ENCODE measurements at regions not wholly inside any gene's neighbourhood (a gene's known extent, or its start where the extent isn't known, plus 50 kb on each side); places are given as distances from the start of the nearest gene placed in this dataset.

DNA sequence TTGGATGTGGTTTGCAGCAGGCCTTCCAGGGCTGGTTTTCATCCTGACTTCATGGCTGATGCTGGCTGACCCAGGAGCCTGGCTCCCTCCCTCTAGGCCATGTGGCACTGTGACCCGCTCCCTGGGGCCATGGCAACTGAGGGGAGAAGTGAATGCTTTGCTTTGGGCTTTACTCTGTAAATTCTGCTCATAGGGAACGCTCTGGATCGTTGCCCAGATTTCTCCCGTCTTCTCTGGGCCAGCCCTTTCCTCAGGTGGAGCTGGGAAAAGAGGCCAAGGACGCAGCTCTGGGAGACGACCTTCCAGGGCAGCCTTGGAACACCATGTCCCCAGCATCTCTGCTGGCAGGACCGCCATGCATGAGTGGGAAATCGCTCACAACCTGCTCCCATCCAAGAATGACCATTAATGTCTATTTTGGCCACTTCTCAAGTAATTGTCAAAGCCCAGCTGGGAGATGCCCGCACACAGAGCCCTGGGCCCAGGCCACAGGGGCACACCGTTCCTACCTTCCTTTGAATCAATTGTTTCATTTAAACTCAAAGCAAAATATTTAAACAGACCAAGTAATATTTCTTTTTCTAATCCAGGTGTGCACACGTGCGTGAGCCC, 321.8 kb downstream of the TEX29 start:
- no peak overlapping the region for H3K4me3 ChIP-seq (ENCODE audit: low read depth, poor library complexity, severe bottlenecking)
- peak in 1 of 2 donors; percentile 75 for DNase-seq (ENCODE audit: low spot score in 2 of 2)
- intact Hi-C loops (cut with DNase I; ENCODE audit: low total_unique reads): no loop called here
- no peak for TF ChIP-seq POLR2A (IDR thresholded peaks at IDR 0.05)
- TF ChIP-seq, protein P1, sequence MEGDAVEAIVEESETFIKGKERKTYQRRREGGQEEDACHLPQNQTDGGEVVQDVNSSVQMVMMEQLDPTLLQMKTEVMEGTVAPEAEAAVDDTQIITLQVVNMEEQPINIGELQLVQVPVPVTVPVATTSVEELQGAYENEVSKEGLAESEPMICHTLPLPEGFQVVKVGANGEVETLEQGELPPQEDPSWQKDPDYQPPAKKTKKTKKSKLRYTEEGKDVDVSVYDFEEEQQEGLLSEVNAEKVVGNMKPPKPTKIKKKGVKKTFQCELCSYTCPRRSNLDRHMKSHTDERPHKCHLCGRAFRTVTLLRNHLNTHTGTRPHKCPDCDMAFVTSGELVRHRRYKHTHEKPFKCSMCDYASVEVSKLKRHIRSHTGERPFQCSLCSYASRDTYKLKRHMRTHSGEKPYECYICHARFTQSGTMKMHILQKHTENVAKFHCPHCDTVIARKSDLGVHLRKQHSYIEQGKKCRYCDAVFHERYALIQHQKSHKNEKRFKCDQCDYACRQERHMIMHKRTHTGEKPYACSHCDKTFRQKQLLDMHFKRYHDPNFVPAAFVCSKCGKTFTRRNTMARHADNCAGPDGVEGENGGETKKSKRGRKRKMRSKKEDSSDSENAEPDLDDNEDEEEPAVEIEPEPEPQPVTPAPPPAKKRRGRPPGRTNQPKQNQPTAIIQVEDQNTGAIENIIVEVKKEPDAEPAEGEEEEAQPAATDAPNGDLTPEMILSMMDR (IDR thresholded peaks at IDR 0.05): no peak
- WGBS, 2 donors: 62 to 64% methylated on average over 12 of the region's 12 CpGs

DNA sequence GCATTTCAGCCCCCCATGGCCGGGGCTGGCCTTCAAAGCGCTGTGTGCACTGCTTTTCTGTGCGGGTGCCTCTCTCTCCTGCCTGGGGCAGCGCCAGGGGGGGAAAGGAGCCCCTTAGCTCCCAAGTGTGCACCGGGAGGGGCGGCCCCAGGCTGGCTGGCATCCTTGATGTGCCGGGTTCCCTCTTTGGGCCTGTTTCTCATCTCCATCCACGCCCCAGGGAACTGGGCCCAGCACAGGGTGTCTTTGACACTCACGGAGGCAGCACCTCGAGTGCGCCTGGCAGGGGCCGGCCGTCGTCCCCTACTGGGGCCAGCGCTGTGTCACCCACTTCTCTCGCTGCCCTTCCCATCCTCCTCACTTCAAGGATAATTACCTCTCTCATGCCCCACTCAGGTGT, 324.3 kb downstream of the TEX29 start:
- intact Hi-C loops (cut with DNase I; ENCODE audit: low total_unique reads): no loop called here
- no peak overlapping the region for H3K4me3 ChIP-seq (ENCODE audit: low read depth, poor library complexity, severe bottlenecking)
- WGBS, 2 donors: 83 to 84% methylated on average over 16 of the region's 16 CpGs
- TF ChIP-seq, protein P1 (IDR thresholded peaks at IDR 0.05): no peak
- no peak for TF ChIP-seq POLR2A (IDR thresholded peaks at IDR 0.05)
- DNase-seq (ENCODE audit: low spot score in 2 of 2): peak in 1 of 2 donors; percentile 78

DNA sequence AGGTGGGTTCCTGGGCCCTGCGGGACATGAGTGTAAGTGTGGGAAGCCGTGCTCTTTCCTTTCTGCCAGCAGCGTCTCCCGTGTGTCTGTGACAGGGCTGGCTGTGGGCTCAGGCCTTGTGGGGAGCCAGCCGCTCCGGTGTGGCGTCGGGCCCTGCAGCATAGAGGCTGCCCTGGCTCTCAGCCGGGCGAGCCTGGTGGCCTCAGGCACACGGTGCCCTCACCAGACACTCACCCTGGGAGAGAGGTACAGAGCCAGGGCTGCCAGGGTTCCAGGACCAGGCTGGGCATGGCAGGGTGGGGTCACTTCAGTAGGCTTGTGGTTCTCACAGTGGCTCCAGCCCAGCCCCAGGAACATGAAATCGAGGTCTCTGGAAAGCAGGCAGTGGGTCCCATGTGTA, 324.8 kb downstream of the TEX29 start:
- WGBS, 2 donors: 85 to 88% methylated on average over 12 of the region's 12 CpGs
- intact Hi-C loops (cut with DNase I; ENCODE audit: low total_unique reads): no loop called here
- no peak for TF ChIP-seq POLR2A (IDR thresholded peaks at IDR 0.05)
- TF ChIP-seq, protein P1 (IDR thresholded peaks at IDR 0.05): no peak
- no peak overlapping the region for H3K4me3 ChIP-seq (ENCODE audit: low read depth, poor library complexity, severe bottlenecking)
- peak in 1 of 2 donors; percentile 43 for DNase-seq (ENCODE audit: low spot score in 2 of 2)

DNA sequence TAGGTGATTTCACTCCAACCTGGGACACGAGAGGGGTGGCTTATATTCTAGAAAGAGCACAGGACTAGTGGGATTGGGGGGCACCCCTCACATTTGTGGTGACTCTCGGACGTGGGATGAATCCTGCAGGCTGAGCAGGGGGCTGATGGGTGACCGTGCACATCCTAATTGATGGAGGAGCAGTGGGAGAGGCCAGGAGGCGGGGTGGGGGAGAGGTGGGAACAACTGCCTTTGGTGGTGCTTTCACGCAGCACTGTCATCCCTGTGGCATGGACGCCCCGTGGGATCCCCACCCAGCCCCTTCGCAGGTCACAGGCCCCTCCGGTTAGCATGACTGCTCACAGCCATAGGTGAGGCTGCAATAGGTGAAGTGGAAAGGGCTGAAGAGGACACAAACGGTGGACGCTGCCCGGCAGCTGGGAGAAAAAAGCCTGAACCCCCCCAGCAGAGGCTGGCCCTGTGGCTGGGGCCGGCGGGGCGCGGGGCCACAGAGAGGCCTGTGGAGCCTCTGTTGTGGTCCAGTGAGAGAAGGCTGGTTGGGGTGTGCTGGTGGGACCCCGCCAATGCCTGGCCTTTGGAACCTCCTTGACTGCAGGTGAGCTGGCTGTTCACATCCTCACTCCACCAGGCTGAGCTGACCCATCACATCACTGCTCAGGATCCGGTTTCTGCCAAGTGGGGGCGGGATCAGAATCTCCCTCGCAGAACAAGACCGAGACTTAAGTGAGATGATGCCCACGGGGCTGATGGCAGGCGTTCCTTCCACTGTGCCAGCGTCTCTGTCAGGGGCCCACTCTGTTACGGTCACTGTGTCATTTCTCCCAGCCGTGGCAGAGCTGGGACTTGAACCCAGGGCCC, 325.4 kb downstream of the TEX29 start:
- intact Hi-C loops (cut with DNase I; ENCODE audit: low total_unique reads): no loop called here
- no peak overlapping the region for H3K4me3 ChIP-seq (ENCODE audit: low read depth, poor library complexity, severe bottlenecking)
- 80 to 86% methylated on average over 27 of the region's 27 CpGs for WGBS, 2 donors
- DNase-seq (ENCODE audit: low spot score in 2 of 2): peak in 1 of 2 donors; percentile 79
- TF ChIP-seq, protein P1 (IDR thresholded peaks at IDR 0.05): no peak
- TF ChIP-seq POLR2A (IDR thresholded peaks at IDR 0.05): no peak

DNA sequence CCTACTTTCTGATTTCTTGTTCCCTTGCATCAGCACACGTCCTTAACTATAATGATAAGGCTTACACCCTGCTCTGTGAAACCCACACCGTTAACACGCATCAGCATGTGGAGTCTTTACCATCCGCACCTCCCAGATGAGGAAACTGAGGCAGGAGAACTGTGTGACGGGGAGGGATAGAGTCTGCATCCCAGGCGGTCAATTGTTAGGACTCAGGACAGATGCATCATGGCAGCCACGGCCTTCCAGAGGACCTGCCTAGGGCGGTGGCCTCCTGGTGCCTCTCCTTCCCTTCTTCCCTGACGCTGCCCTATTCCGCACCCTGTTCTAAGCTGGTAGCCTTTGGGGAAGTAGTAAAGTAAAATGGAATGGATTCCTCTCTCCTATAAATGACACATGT, 326.0 kb downstream of the TEX29 start:
- DNase-seq (ENCODE audit: low spot score in 2 of 2): peak in 1 of 2 donors; percentile 63
- intact Hi-C loops (cut with DNase I; ENCODE audit: low total_unique reads): no loop called here
- 91 to 92% methylated on average over 10 of the region's 10 CpGs for WGBS, 2 donors

More for the DNA sequence above, 326.0 kb downstream of the TEX29 start:
- TF ChIP-seq POLR2A (IDR thresholded peaks at IDR 0.05): no peak
- TF ChIP-seq, protein P1 (IDR thresholded peaks at IDR 0.05): no peak
- H3K4me3 ChIP-seq (ENCODE audit: low read depth, poor library complexity, severe bottlenecking): no peak overlapping the region
